ENCODE measurements at regions not wholly inside any gene's neighbourhood (a gene's known extent, or its start where the extent isn't known, plus 50 kb on each side); places are given as distances from the start of the nearest gene placed in this dataset.
"Not testable (repeated sequence)": the region's sequence is repeated elsewhere in the genome, so short reads cannot be mapped to it uniquely, and the experiment has no call there.

DNA sequence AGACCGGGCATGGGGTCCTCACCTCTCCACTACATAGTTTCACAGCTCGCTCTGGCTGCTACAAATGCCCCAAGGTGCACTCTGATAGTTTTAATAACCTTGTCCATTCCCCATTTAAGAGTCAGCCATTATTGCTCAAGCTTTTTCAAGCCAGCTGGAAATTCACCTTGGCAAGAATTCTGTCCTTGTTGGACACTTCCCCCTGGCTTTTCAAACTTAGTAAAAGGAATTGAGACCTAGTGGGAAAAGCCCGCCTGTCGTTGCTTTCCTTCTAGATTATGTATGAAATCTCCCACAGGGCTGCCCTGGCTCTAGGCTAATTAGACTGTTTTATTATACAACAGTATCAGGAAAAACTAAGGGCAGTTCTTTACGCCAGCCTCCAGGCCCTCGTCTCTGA lies 293.7 kb upstream of the GADL1 start:
- FAIRE-seq = no peak

DNA sequence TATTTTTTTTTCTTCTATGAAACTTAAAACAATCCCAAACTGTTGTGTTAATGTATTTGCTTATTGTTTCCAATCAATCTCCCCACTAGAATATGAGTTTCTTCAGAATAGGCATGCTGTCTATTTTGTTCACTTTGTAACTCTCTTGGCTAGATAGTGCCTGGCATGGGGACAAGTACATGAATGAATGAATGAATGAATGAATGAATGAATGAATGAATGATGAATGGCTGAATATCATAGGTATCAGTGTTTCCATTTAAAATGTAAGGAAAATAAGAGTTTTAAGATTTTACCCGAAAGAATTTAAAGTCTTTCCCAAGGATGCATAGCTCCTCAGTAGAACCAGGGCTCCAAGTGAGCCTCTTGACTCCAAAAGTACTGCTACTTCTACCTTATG lies 294.9 kb upstream of the GADL1 start:
- FAIRE-seq = no peak

DNA sequence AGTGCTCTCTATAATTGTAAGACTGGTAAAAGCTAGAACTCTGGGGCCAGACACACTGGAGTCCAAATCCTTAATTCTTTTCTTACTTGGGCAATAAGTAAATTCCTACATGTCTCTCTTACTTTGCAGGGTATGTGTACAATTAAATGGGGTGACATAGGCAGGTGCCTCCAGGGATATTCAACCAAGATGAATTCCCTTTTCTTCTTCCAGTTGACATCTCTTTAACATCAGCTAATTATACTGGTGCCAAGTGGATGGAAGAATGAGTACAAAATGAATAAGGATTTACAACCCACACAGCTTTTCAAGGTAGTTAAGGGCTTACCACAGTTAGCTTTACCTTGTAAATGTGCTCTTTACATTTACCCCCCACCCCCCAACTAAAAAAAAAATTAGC lies 295.5 kb upstream of the GADL1 start:
- FAIRE-seq = no peak

DNA sequence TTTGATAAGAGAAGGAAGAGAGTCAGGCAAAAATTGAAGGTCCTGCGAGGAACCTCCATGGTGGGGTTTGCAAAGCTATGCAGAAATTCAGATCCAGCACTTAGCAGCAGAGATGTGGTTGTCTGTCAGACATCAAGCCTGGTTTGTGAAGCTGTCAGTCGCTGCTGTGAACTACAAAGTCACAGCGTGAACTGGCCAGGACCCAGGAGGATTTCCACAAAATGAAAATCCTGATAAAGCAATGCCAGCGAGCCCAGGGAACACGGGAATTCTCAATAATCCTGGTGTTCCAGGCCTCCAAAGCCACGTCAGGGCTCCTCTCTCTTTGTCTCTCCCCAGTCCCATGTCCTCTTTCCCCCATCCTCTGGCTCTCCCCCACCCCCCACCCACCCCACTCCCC lies 296.9 kb upstream of the GADL1 start:
- no peak for FAIRE-seq

DNA sequence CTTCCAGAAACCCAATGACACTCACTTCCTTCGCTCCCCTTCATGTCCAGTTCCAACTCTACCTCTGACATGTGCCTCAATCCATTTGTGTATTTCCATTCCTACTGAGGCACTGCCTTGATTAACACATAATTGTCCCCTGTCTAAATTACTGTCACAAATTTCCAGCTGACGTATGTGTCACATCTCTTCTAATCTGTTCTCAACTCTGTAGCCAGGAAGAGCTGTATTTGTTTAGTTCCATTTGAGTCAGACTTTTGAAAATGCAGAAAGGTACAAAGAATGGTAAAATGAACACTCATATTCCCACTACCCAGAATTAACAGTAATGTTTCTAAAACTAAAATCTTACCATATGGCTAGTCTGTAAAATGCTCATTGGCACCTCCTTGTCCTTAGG lies 299.0 kb upstream of the GADL1 start:
- FAIRE-seq = no peak

DNA sequence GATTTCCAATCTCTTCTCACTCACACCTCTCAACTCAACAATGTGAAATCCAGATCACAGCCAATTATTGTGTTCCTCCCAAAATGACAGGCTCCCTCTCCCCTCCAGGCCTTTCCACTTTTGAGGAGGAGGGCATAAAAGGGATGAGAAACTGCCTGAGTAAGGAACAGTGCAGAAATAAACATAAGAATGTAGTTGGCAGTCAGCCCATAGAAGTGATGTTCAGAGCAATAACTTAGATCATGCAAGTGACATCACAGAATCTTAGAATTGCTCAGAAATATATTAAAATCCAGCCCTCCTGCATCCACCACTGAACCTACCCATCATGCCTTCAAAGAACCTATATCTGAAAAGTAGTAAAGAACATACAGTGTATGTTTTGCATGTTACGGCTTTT lies 299.4 kb upstream of the GADL1 start:
- no peak for FAIRE-seq

DNA sequence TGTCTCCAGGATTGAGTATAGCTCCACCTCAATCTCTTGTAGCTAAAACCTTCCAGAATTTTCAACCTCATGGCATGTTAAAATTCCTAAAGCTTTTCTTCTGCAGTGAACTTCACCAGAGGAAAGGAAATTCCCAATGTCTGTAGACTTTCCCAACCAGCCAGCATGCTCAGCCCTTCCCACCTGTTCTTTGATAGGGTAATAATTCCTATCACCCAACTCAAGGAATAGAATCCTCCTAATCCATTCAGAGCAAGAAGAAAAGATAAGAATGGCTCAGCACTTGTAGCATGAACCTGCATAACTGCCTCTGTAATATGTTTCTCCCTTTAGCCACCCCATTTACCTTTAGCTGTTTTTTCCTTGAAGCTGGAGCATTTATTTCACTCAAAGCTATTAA lies 301.8 kb upstream of the GADL1 start:
- no peak for FAIRE-seq

DNA sequence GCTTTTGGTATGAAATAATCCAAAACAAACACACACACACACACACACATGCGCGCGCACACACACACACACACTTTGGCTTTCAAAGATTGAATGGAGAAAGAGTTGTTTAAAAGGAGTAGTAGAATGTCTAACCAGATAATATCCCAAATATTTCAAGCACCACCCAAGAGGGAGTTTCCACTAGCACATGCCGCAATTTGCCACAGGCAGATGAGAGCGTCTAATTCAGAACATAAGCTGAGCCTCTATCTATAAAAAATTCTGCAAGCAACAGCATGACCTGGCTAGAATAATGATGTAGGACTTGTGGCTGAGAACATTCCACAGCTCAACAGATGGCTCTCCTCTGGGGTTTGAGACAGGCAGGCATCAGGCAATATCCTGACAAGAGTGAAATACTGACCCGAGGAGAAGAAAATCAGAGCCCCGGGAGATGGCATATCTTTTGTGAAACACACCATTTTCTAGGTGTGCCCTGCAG lies 302.5 kb upstream of the GADL1 start:
- FAIRE-seq = no peak

DNA sequence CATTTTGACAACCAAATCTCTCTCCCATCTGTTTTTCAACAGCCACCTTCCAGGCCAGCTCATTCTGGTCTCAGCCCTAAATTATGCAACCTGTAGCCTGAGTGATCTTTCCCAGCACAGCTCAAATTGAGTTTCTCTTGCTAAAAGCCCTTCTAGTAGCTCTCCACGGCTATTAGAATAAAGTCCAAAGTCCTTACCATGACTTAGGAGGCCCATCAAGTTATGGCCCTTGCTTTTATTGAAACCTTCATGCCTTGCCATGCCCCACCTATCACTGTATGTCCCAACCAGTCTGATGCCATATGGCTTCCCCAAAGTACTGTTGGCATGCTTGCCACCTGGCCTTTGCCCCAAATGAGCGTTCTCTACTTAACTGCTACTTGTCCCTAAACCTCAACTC lies 303.5 kb upstream of the GADL1 start:
- no peak for FAIRE-seq

DNA sequence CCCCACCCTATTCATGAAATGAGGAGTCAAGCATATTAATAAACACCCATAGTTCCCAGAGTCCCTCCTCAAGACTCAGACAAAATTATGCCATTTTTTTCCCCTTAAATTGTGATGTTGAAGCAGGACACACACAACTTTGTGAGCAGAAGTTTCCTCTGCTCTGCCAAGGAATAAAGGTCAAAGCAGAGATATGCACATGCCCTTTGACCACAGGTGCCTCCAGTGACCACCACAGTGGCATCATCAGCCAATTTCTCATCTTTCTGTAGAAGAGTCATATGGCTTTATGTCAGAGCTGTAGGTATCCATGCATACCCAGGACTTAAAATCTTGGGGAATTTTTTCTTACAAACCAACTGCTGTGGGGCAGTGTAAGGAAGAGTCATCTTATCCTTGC lies 304.4 kb upstream of the GADL1 start:
- FAIRE-seq = no peak

DNA sequence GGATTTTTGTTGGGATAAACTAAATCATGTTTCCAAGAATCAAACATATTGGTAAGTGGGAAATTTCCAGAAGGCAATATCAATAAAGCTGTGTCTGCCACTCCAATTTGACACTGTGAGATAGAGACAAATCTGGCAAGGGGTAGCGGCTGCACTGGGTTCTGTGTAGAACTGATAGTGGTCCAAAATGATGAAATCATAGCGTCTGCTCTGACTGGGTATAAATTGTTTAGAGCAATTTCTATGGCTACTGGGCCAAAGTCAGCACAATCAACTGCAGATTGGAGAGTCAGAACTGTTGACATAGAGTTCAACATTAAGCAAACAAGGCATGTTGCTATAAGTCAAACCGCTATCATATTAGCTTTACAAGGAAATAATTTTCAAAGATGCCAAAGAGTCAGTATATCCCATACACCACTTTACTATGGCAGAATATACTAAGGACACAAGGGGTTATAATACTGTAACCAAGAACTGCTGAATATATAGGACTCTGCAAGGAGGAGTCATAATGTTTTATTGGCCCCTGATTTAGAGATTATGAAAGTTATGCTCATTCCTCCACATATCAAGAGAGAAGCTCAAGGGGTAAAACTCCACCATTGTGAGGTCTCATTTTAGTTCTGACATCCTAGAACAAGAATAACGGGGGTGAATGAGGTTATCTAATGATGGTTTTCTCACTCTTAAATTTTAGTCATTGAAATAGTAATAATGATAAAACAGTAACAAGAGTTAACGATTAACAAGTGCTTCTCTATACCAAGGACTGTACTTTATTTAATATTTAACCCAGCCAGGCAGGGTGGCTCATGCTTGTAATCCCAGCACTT lies 309.7 kb upstream of the GADL1 start:
- no peak for FAIRE-seq

DNA sequence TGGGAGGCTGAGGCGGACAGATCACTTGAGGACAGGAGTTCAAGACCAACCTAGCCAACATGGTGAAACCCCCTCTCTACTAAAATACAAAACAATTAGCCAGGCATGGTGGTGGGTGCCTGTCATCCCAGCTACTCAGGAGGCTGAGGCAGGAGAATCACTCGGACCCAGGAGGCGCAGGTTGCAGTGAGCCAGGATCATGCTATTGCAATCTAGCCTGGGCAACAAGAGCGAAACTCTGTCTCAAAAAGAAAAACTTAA lies 310.3 kb upstream of the GADL1 start:
- not testable (repeated sequence) for FAIRE-seq

DNA sequence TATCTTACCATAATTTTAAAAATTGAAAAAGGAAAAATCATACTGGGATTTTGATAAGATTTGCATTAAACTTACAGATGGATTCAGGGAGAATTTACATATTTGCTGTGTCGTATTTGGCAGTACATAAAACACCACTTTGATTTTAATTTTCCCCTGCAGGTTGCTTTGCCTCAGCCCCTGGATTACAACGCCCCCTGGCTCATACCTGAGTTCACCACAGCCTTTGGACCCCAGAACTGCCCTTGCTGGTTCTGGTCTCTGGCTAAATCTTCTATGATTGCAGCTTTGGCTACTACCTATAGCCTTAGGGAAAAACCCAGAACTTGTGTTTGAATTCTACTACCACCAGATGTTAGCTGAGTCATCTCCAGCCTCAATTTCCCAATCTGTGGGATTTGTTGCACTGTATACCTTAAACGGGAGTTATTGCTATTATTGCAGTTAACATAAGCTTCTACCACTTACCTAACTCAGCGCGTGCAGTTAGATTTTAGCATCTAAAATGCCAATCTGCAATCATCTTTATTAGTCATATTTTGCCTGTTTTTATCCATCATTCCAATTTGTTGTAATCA lies 315.7 kb upstream of the GADL1 start:
- FAIRE-seq = no peak

DNA sequence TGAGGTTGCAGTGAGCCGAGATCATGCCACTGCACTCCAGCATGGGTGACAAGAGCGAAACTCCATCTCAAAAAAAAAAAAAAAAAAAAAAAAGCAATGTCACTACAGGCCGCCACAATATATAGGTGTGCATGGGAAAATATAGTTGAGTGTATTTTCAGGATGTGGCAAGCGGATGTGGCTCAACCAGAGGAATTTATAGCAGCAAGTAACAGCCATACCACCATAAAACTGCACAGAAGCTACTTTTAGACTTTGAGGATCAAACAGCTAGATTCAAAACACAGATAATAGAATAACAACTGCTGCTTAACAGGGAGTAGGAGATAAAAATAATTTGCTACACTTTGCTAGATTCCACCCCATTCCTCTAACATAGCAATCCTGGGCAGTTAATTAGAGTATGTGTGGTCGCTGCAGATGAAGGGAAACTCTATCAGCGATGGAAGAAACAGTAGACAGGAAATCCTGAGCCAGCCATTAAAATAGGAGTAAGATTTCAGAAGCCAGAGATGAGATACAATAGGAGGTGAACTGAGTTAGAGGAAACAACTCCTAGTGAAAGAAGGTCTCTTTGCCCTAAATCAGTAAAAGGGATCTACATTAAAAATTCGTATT lies 318.7 kb upstream of the STT3B start:
- FAIRE-seq = no peak

DNA sequence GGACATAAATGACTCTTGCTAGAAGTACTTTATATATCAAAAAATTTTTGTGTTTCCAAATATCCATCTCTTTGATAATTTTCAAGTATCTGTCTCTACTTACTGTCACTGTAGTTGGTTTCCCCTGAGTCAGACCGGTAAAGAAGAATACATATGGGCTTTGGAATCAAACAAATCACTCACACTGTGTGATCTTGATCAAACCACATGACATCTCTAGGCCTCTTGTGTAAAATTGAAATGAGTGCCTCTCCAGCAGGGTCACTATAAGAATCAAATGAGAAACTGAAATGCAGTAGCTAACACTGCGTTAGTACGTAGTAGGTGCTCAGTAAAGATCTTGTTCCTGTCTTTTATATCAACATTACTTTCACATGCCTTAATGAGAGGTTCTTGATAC lies 314.6 kb upstream of the STT3B start:
- no peak for FAIRE-seq

DNA sequence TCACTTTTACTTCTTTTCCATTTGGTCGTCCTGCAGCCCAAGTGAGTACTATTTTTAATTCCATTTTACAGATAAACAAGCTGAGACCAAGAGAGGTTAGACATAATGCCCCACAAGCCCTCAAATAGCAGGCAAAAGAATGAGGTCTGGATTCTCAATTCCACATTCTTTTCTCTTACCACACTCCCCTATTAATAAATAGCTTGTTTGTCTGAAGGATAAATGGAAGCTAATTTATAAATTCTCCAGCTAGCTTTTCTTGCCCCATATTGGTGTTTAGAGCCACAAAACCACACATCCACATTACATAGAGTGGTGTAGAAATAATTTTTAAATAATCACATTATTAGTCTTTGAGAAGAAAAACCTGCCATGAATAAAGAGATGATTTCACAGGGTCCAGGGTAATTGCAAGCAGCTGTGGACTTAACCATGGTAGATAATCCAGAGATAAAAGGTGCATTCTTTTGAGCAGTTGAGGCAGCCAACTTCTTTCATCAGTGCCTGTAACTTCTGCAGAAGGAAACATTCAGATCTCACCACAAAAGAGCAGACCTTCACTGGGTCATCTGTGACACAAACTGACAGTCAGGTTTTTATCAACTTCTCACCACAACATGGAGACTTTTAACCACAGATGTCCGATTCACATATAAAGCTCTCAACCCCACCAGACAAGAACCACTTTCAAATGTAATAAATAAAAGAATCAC lies 313.4 kb upstream of the STT3B start:
- FAIRE-seq = no peak

DNA sequence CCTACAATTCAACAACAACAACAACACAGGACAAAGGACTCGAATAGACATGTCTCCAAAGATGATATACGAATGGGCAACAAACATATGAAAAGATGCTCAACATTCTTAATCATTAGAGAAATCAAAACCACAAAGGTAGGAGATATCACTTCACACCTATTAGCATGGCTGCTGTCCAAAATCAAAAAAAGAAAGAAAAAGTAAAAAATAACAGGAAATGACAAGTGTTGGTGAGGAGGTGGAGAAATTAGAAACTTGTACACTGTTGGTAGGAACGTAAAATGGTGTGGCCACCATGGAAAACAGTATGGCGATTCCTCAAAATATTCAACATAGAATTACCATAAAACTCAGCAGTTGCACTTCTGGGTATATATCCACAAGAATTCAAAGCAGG lies 312.3 kb upstream of the STT3B start:
- FAIRE-seq = no peak

DNA sequence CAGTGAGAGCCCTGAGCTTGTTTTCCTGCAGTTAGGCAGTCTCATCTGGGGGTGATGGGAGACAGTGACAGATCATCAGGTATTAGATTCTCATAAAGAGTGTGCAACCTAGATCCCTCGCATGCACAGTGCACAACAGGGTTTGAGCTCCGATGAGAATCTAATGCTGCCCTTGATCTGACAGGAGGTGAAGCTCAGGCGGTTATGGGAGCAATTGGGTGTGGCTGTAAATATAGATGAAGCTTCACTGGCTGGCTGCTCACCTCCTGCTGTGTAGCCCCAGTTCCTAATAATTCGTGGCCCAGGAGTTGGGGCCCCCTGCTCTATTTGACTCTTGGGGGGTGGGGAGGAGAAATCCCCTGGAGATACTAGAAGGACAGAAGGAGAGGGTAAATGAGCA lies 309.4 kb upstream of the STT3B start:
- no peak for FAIRE-seq

DNA sequence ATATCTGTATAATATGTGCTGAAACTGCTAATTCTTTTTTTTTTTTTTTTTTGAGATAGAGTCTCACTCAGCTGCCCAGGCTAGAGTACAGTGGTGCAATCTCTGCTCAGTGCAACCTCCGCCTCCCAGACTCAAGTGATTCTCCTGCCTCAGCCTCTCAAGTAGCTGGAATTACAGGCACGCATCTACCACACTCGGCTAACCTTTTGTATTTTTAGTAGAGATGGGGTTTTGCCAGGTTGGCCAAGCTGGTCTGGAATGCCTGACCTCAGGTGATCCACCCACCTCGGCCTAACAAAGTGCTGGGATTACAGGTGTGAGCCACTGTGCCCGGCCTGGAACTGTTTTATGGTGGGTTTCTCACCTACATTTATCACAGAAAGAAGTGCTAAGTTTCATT lies 307.8 kb upstream of the STT3B start:
- FAIRE-seq = no peak

DNA sequence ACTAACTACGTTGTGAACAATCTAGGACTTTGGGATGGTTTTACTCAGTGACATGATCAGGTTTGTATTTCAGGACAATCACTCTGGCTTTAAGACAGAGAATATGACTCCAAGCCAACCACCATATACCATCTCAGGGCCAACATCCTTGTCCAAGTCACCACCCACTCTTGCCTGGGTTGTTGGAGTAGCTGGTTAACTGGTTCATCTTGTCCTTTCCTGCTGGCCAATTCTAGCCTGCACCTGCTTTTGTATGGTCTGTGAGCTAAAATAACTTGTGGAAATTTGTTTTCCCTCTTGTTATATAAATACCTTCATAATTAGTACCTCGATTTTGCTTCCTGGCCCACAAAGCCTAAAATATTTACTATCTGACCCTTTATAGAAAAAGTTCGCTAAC lies 306.8 kb upstream of the STT3B start:
- FAIRE-seq = no peak

DNA sequence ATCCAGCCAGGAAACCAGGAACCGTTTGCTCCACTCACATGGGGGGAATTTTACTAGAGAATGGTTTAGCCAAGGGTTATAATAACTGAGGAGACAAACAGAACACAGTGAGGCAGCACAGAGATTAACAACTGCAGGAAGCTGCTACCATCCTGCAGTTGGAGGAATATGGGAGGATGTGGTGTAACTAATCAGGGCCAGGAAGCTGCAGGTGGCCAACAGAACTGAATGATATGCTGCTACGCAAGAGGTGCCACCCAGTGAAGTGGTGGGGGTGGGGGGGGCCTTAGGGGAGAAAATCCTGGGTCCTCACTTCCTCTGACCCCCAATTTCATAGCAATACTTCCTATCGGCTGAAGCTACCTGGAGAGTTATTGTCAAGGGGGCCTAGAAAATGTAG lies 306.4 kb upstream of the STT3B start:
- no peak for FAIRE-seq

DNA sequence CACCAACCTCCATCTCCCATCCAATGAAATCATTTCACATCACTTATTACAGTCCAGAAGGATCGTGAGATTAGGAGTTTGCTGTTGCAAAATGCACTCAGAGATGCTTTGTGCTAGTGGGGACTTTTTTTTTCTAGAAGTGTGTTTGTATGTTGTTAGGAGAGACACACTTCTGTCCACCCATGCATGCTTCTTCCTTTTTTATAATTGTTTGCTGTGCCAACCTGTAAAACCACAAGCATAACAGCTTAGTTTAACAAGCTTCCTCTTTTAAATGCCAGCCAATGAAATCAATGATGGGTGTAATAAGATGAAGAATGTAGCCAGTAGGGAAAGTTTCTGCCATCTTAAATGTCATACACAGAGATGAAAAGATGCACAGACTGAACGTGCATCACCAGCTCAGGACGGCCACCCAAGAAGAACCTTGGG lies 305.6 kb upstream of the STT3B start:
- FAIRE-seq = no peak

DNA sequence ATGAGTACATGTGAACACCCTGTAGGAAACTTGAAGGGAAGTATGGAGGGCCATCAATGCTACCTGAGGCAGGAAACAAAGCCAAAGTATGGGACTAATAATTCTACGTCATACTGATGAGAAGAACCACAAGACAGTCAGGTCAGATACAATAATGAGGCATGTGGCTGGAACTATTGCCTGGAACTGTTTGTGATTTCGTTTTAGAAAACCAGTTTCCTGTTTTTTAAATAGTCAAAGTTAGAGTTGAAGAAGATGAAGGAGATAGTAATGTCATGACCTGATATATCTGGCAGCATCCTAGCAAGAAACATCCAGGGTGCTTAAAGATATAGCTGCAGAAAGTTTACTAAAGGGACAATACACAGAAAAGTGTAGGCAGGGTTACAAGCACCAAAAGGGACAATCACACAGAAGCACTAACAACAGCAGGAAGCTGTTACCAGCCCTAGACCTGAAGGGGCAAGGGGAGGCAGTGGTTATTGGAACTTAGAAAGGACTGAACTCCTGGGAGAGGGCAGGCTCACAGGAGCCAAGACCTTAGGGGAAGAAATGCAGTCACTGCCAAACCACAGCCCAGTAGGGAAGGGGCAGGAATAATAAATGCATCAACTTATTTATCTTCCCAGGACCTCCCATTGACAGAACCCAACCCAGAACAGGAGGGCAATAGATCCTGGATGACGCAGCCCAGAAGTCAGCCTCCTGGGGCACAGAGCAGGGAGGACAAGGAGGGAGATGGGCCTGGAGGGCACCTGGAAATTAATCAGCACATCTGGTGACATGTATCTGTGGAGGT lies 302.1 kb upstream of the STT3B start:
- no peak for FAIRE-seq

All from TTC549 (cell line).